H9 (cell line): ENCODE measurements at regions not wholly inside any gene's neighbourhood (a gene's known extent, or its start where the extent isn't known, plus 50 kb on each side); places are given as distances from the start of the nearest gene placed in this dataset.

Experiments used
- DNase-seq: peaks from one replicate; pipeline ENCODE4 v3.0.0-alpha.2; 2017
- H2AFZ ChIP-seq: one replicate; pipeline ENCODE4 v1.6.1; 2013; ENCODE audit warnings: mild to moderate bottlenecking, low read length, control low read depth, moderate library complexity
- H2AK5ac ChIP-seq: 2 replicates; pipeline ENCODE4 v1.6.1; 2013; ENCODE audit warnings: low read length, control low read depth, mixed read lengths; ENCODE audit not compliant: insufficient read length
- H2BK120ac ChIP-seq: one replicate; pipeline ENCODE4 v1.6.1; 2013; ENCODE audit warnings: low read depth, mild to moderate bottlenecking, low read length, control low read depth, inconsistent platforms; ENCODE audit not compliant: poor library complexity, severe bottlenecking
- H2BK12ac ChIP-seq: 2 replicates; pipeline ENCODE4 v1.6.1; 2013; ENCODE audit warnings: low read length, control low read depth, mixed read lengths, low read depth; ENCODE audit not compliant: insufficient read length
- H2BK15ac ChIP-seq: 2 replicates; pipeline ENCODE4 v1.6.1; 2013; ENCODE audit warnings: low read depth, low read length, control low read depth
- H2BK20ac ChIP-seq: one replicate; pipeline ENCODE4 v1.6.1; 2013; ENCODE audit warnings: low read depth, mild to moderate bottlenecking, low read length, control low read depth, inconsistent platforms; ENCODE audit not compliant: poor library complexity, severe bottlenecking
- H2BK5ac ChIP-seq: 2 replicates; pipeline ENCODE4 v1.6.1; 2013; ENCODE audit warnings: low read length, control low read depth, mixed read lengths; ENCODE audit not compliant: insufficient read length
- H3K14ac ChIP-seq: 2 replicates; pipeline ENCODE4 v1.6.1; 2013; ENCODE audit warnings: low read length, control low read depth; ENCODE audit not compliant: insufficient read depth
- H3K18ac ChIP-seq: 2 replicates; pipeline ENCODE4 v1.6.1; 2013; ENCODE audit warnings: low read depth, mild to moderate bottlenecking, mixed read lengths, low read length, control low read depth; ENCODE audit not compliant: insufficient read length
- H3K23ac ChIP-seq: 2 replicates; pipeline ENCODE4 v1.6.1; 2013; ENCODE audit warnings: low read length, control low read depth, mixed read lengths, low read depth; ENCODE audit not compliant: insufficient read length
- H3K23me2 ChIP-seq: 2 replicates; pipeline ENCODE4 v1.6.1; 2013; ENCODE audit warnings: low read depth, mild to moderate bottlenecking, mixed read lengths, low read length, control low read depth; ENCODE audit not compliant: insufficient read length, poor library complexity, severe bottlenecking
- H3K27ac ChIP-seq: 2 replicates; pipeline ENCODE4 v1.5.1; 2013; ENCODE audit warnings: low read length, control low read depth, mixed read lengths, low read depth; ENCODE audit not compliant: insufficient read length
- H3K27me3 ChIP-seq: 2 replicates; pipeline ENCODE4 v1.6.1; 2013; ENCODE audit warnings: low read length, control low read depth, inconsistent platforms; ENCODE audit not compliant: insufficient read depth
- H3K4ac ChIP-seq: 2 replicates; pipeline ENCODE4 v1.6.1; 2013; ENCODE audit warnings: low read depth, mild to moderate bottlenecking, control low read depth, inconsistent platforms, low read length, moderate library complexity
- H3K4me1 ChIP-seq: 2 replicates; pipeline ENCODE4 v1.6.1; 2013; ENCODE audit warnings: low read length, control low read depth, inconsistent platforms; ENCODE audit not compliant: insufficient read depth
- H3K4me2 ChIP-seq: 2 replicates; pipeline ENCODE4 v1.6.1; 2013; ENCODE audit warnings: low read length, control low read depth, mixed read lengths; ENCODE audit not compliant: insufficient read length, insufficient read depth
- H3K56ac ChIP-seq: 2 replicates; pipeline ENCODE4 v1.6.1; 2013; ENCODE audit warnings: low read depth, mild to moderate bottlenecking, mixed read lengths, low read length, control low read depth; ENCODE audit not compliant: insufficient read length
- H3K79me1 ChIP-seq: 2 replicates; pipeline ENCODE4 v1.6.1; 2013; ENCODE audit warnings: low read depth, mild to moderate bottlenecking, moderate library complexity, low read length, control low read depth, inconsistent platforms; ENCODE audit not compliant: insufficient read depth, poor library complexity, severe bottlenecking
- H3K79me2 ChIP-seq: 2 replicates; pipeline ENCODE4 v1.6.1; 2013; ENCODE audit warnings: low read length, control low read depth, inconsistent platforms; ENCODE audit not compliant: insufficient read depth
- H3K9ac ChIP-seq: 2 replicates; pipeline ENCODE4 v1.6.1; 2013; ENCODE audit warnings: low read length, control low read depth, mixed read lengths; ENCODE audit not compliant: insufficient read length; ENCODE audit errors: extremely low read depth
- H3K9me3 ChIP-seq: one replicate; pipeline ENCODE4 v1.6.1; 2013; ENCODE audit warnings: low read depth, low read length, inconsistent platforms; ENCODE audit not compliant: control insufficient read depth
- H3T11ph ChIP-seq: one replicate; pipeline ENCODE4 v1.6.1; 2013; ENCODE audit warnings: mild to moderate bottlenecking, low read length, control low read depth, inconsistent platforms
- H4K20me1 ChIP-seq: one replicate; pipeline ENCODE4 v1.6.1; 2013; ENCODE audit not compliant: control insufficient read depth, insufficient read length, insufficient read depth
- H4K5ac ChIP-seq: 2 replicates; pipeline ENCODE4 v1.6.1; 2013; ENCODE audit warnings: low read depth, mild to moderate bottlenecking, mixed read lengths, low read length, control low read depth; ENCODE audit not compliant: insufficient read length
- H4K8ac ChIP-seq: replicated peaks from 2 replicates; pipeline ENCODE4 v1.6.1; 2013; ENCODE audit warnings: low read length, control low read depth, mixed read lengths, low read depth; ENCODE audit not compliant: insufficient read length
- H4K91ac ChIP-seq: 2 replicates; pipeline ENCODE4 v1.6.1; 2013; ENCODE audit warnings: low read depth, mild to moderate bottlenecking, moderate library complexity, mixed read lengths, low read length, control low read depth; ENCODE audit not compliant: insufficient read length
- H3K27ac Mint-ChIP-seq, 3 experiments: 2 replicates in 2 of 3; 3 replicates in 1 of 3; pipeline ENCODE4 v1.8.0; 2020 to 2021; ENCODE audit warnings: mixed read lengths in 3 of 3, mild to moderate bottlenecking in 1 of 3, moderate library complexity in 1 of 3
- H3K27me3 Mint-ChIP-seq: 2 replicates; pipeline ENCODE4 v1.8.0; 2021; ENCODE audit warnings: low read depth, mild to moderate bottlenecking, moderate library complexity, mixed read lengths
- H3K36me3 Mint-ChIP-seq, 3 experiments: 2 replicates in 2 of 3; 3 replicates in 1 of 3; pipeline ENCODE4 v1.8.0; 2020 to 2021; ENCODE audit warnings: low read depth in 3 of 3, mixed read lengths in 3 of 3; ENCODE audit not compliant: insufficient read depth in 1 of 3
- H3K4me1 Mint-ChIP-seq, 2 experiments: 2 replicates each; pipeline ENCODE4 v1.8.0; 2020; ENCODE audit warnings: mixed read lengths in 2 of 2
- H3K4me3 Mint-ChIP-seq, 2 experiments: 2 replicates in 1 of 2; 3 replicates in 1 of 2; pipeline ENCODE4 v1.8.0; 2020 to 2021; ENCODE audit warnings: mild to moderate bottlenecking in 2 of 2, mixed read lengths in 2 of 2, moderate library complexity in 1 of 2
- H3K9me3 Mint-ChIP-seq, 2 experiments: 2 replicates in 1 of 2; 3 replicates in 1 of 2; pipeline ENCODE4 v1.8.0; 2020; ENCODE audit warnings: mild to moderate bottlenecking in 2 of 2, mixed read lengths in 2 of 2, moderate library complexity in 1 of 2
- WGBS: extraction: QIAGEN DNeasy Blood & Tissue Kit; methylation state at CpG from one replicate; pipeline ENCODE4 v1.1.7; 2013; ENCODE audit warnings: missing lambda C conversion rate, low lambda C conversion rate, mixed read lengths; ENCODE audit not compliant: insufficient read length; ENCODE audit errors: extremely low coverage; 5-methylcytosine and 5-hydroxymethylcytosine counted together
- TF ChIP-seq, protein P1 (sequence below): fragments of 200-600 bp; sonication (generic); conservative IDR thresholded peaks from 3 replicates; pipeline ENCODE4 v1.8.0; 2021; ENCODE audit warnings: antibody characterized with exemption, mild to moderate bottlenecking

- Histone ChIP-seq H3K9ac (no peak overlapping the region), H3K27me3 (peaks cover 3% of the 10 kb centered on the region; the same call in 1 of the 2 replicates), H4K8ac (no peak overlapping the region), H3K56ac (no peak overlapping the region), H2BK5ac (no peak overlapping the region), H2BK20ac (no peak overlapping the region), H2AFZ (no peak overlapping the region), H4K91ac (no peak overlapping the region), H3K4me1 (no peaks in the 10 kb centered on the region; the same call in 1 of the 2 replicates), H3K79me2 (no peaks in the 10 kb centered on the region), H3K4me2 (no peak overlapping the region), H2BK120ac (no peak overlapping the region), H3K14ac (no peak overlapping the region), H4K5ac (no peak overlapping the region), H3T11ph (no peak overlapping the region), H4K20me1 (no peaks in the 10 kb centered on the region), H2AK5ac (no peak overlapping the region), H3K79me1 (no peaks in the 10 kb centered on the region), H3K23me2 (peaks cover 2% of the 10 kb centered on the region), H3K18ac (no peak overlapping the region), H3K4ac (no peak overlapping the region), H3K23ac (no peak overlapping the region), H3K27ac (no peak overlapping the region), H3K9me3 (no peaks in the 10 kb centered on the region), H2BK12ac (no peak overlapping the region), H2BK15ac (no peak overlapping the region)
- TF ChIP-seq, protein P1, sequence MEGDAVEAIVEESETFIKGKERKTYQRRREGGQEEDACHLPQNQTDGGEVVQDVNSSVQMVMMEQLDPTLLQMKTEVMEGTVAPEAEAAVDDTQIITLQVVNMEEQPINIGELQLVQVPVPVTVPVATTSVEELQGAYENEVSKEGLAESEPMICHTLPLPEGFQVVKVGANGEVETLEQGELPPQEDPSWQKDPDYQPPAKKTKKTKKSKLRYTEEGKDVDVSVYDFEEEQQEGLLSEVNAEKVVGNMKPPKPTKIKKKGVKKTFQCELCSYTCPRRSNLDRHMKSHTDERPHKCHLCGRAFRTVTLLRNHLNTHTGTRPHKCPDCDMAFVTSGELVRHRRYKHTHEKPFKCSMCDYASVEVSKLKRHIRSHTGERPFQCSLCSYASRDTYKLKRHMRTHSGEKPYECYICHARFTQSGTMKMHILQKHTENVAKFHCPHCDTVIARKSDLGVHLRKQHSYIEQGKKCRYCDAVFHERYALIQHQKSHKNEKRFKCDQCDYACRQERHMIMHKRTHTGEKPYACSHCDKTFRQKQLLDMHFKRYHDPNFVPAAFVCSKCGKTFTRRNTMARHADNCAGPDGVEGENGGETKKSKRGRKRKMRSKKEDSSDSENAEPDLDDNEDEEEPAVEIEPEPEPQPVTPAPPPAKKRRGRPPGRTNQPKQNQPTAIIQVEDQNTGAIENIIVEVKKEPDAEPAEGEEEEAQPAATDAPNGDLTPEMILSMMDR = no peak
- H3K27me3 Mint-ChIP-seq = peaks cover 41% of the 10 kb centered on the region
- DNase-seq = no peak
- no CpG with 5 or more reads among the region's 2 CpGs for WGBS
- 0 out of 7 replicates have a peak overlapping the region, but pooled peaks of 1 of the 3 experiments have one; percentile 53 for H3K27ac Mint-ChIP-seq
- H3K9me3 Mint-ChIP-seq = no peaks in the 10 kb centered on the region
- peaks cover 5% of the 10 kb centered on the region in 2 experiments for H3K4me1 Mint-ChIP-seq
- H3K36me3 Mint-ChIP-seq = no peaks in the 10 kb centered on the region
- H3K4me3 Mint-ChIP-seq = no peak overlapping the region
These were observed 371.9 kb upstream of the ESRRG start for GRCh38 chr1:217095050-217095622.
